ACHN (cell line): ENCODE measurements at regions not wholly inside any gene's neighbourhood (a gene's known extent, or its start where the extent isn't known, plus 50 kb on each side); places are given as distances from the start of the nearest gene placed in this dataset.
"Not testable (repeated sequence)": the region's sequence is repeated elsewhere in the genome, so short reads cannot be mapped to it uniquely, and the experiment has no call there.

Experiments used
- DNase-seq: peaks from one replicate; pipeline ENCODE4 v3.0.0-alpha.2; 2015
- in situ Hi-C: cut with HindIII; loops from 2 replicates; pipeline ENCODE4 v1.10.0; 2017; ENCODE audit warnings: low sequenced_read_pairs, low pct_ligation_motif_present, low pct_unique_long_range_greater_than_20kb

GRCh38 chr15:25134546-25134945, 179.8 kb downstream of the SNRPN start:
- in situ Hi-C loops = no loop called here
- no peak for DNase-seq

GRCh38 chr15:25136119-25136518, 181.3 kb downstream of the SNRPN start:
- DNase-seq = peak; percentile 19
- in situ Hi-C loops = no loop called here

GRCh38 chr15:25137013-25137412, 182.2 kb downstream of the SNRPN start:
- in situ Hi-C loops = no loop called here
- no peak for DNase-seq

- no peak for DNase-seq
- in situ Hi-C loops = no loop called here
These were observed 214.5 kb downstream of the SNRPN start for GRCh38 chr15:25169318-25169717.

GRCh38 chr15:25170113-25170731, 215.4 kb downstream of the SNRPN start:
- no peak for DNase-seq
- in situ Hi-C loops = no loop called here

GRCh38 chr15:25170781-25171110, 216.0 kb downstream of the SNRPN start:
- no peak for DNase-seq
- in situ Hi-C loops = no loop called here

GRCh38 chr15:25171111-25171811, 216.5 kb downstream of the SNRPN start:
- no peak for DNase-seq
- in situ Hi-C loops = no loop called here

- in situ Hi-C loops = no loop called here
- DNase-seq = no peak
These were observed 217.3 kb downstream of the SNRPN start for GRCh38 chr15:25171856-25172687.

GRCh38 chr15:25172691-25173090, 217.9 kb downstream of the SNRPN start:
- in situ Hi-C loops = no loop called here
- DNase-seq = no peak

- in situ Hi-C loops = no loop called here
- no peak for DNase-seq
These were observed 218.6 kb downstream of the SNRPN start for GRCh38 chr15:25173241-25174028.

- DNase-seq, in situ Hi-C loops: not testable (repeated sequence)
These were observed 219.4 kb downstream of the SNRPN start for GRCh38 chr15:25174149-25174548.

- DNase-seq = no peak
- in situ Hi-C loops = no loop called here
These were observed 220.4 kb downstream of the SNRPN start for GRCh38 chr15:25175033-25175788.

GRCh38 chr15:25175789-25176615, 221.2 kb downstream of the SNRPN start:
- DNase-seq = no peak
- in situ Hi-C loops = no loop called here

GRCh38 chr15:25176616-25176923, 221.8 kb downstream of the SNRPN start:
- in situ Hi-C loops = no loop called here
- DNase-seq = no peak

GRCh38 chr15:25176991-25177954, 222.5 kb downstream of the SNRPN start:
- no peak for DNase-seq
- in situ Hi-C loops = no loop called here

- DNase-seq = no peak
- in situ Hi-C loops = no loop called here
These were observed 223.4 kb downstream of the SNRPN start for GRCh38 chr15:25177955-25178801.
